ENCODE measurements at regions not wholly inside any gene's neighbourhood (a gene's known extent, or its start where the extent isn't known, plus 50 kb on each side); places are given as distances from the start of the nearest gene placed in this dataset.

GRCh38 chr17:69907132-69907847 lies 167.7 kb upstream of the KCNJ16 start:
- Histone ChIP-seq H3K27me3 (ENCODE audit: control insufficient read depth, insufficient read depth, low read length) (no peaks in the 10 kb centered on the region), H3K4me3 (ENCODE audit: low read depth, low read length) (no peak overlapping the region), H3K27ac (ENCODE audit: low read depth, low read length) (no peak overlapping the region), H3K9me3 (ENCODE audit: control insufficient read depth, insufficient read depth, low read length) (no peaks in the 10 kb centered on the region)
- CTCF ChIA-PET, result interaction anchor here (1.5 to 2.7 kb wide), 4 partner anchors 237 to 381 kb away, joined by 5 to 10 read pairs (median 6); no protein-coding TSS in a partner anchor
- POLR2A ChIA-PET, result interaction anchor here (0.6 to 0.8 kb wide), 3 partner anchors 54 to 298 kb away, joined by 3 to 8 read pairs (median 3); no protein-coding TSS in a partner anchor
- DNase-seq (ENCODE audit: low read depth, low spot score), result no peak
- no peak for TF ChIP-seq CTCF (IDR thresholded peaks at IDR 0.05; ENCODE audit: low read depth, low read length)

DNA sequence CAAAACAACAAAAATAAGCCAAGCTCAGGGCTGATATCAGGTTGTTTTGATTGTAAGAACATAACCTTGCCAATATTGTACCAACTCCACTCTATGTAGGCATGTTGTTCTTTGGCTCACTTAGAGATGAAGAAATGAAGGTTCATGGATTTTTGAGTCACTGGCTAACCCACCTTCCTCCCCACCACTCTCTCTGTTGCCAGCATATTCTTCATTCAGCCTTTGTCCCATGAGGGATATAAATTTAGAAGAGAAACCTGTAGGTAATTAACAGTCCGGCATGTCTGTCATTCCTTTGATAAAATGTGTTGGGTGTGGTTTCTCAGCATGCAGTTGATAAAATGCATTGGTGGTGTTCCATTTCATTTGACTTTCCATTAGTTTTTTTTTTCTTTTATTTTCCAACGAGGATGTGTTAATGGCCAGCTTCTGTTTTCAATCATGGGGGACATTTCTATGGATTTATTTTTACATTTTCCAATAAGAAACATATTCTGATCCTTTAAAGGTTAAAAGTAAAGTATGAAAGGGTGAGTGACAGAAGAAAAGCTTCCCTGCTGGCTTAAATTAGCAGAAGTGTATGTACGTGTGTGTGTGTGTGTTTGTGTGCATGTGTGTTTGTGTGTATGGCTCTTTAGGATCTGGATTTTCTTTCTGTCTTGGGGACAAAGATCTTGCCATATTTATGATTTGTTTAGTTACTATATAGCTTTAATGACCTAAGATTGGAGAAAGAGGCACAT lies 166.2 kb upstream of the KCNJ16 start:
- Histone ChIP-seq H3K27me3 (ENCODE audit: control insufficient read depth, insufficient read depth, low read length) (no peaks in the 10 kb centered on the region), H3K27ac (ENCODE audit: low read depth, low read length) (no peak overlapping the region), H3K9me3 (ENCODE audit: control insufficient read depth, insufficient read depth, low read length) (no peaks in the 10 kb centered on the region), H3K4me3 (ENCODE audit: low read depth, low read length) (no peak overlapping the region)
- CTCF ChIA-PET, result interaction anchor here (2.7 kb wide), 1 partner anchor 302 kb away, joined by 10 read pairs; no protein-coding TSS in a partner anchor
- no peak for DNase-seq (ENCODE audit: low read depth, low spot score)
- no peak for TF ChIP-seq CTCF (IDR thresholded peaks at IDR 0.05; ENCODE audit: low read depth, low read length)
- POLR2A ChIA-PET, result no interaction called here

- no peaks in the 10 kb centered on the region for H3K9me3 ChIP-seq (ENCODE audit: control insufficient read depth, insufficient read depth, low read length)
- no peak overlapping the region for H3K4me3 ChIP-seq (ENCODE audit: low read depth, low read length)
- no peak for TF ChIP-seq CTCF (IDR thresholded peaks at IDR 0.05; ENCODE audit: low read depth, low read length)
- no peaks in the 10 kb centered on the region for H3K27me3 ChIP-seq (ENCODE audit: control insufficient read depth, insufficient read depth, low read length)
- ChIA-PET POLR2A (no interaction called here), CTCF (no interaction called here)
- no peak overlapping the region for H3K27ac ChIP-seq (ENCODE audit: low read depth, low read length)
- no peak for DNase-seq (ENCODE audit: low read depth, low spot score)
Observed at GRCh38 chr17:69909389-69909788, 165.6 kb upstream of the KCNJ16 start.

DNA sequence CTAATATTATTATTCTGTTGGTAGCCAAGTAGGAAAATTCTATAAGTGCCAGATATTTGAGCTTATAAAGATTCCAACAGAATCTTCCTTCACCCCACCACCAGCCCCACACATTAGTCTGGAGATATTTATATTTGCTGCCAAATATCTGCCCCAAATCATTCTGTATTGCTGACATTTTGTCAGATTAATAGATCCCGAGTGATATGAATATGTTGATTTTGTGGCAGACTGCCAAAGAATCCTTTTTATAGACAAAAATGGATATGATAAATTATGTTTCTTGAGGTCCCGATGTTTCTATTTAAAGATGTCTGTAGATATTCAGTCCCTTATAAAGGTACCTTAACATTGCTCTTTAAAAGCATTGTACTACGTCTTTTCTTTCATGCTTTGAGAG lies 162.2 kb upstream of the KCNJ16 start:
- POLR2A ChIA-PET, result no interaction called here
- no peak for TF ChIP-seq CTCF (IDR thresholded peaks at IDR 0.05; ENCODE audit: low read depth, low read length)
- Histone ChIP-seq H3K4me3 (ENCODE audit: low read depth, low read length) (0 out of 2 replicates have a peak overlapping the region, but pooled peaks have one; percentile 8), H3K27ac (ENCODE audit: low read depth, low read length) (no peak overlapping the region), H3K27me3 (ENCODE audit: control insufficient read depth, insufficient read depth, low read length) (no peaks in the 10 kb centered on the region), H3K9me3 (ENCODE audit: control insufficient read depth, insufficient read depth, low read length) (no peaks in the 10 kb centered on the region)
- CTCF ChIA-PET, result interaction anchor here (1.1 kb wide), 1 partner anchor 303 kb away, joined by 5 read pairs; no protein-coding TSS in a partner anchor
- DNase-seq (ENCODE audit: low read depth, low spot score), result no peak

GRCh38 chr17:69913216-69913615 lies 161.8 kb upstream of the KCNJ16 start:
- Histone ChIP-seq H3K27ac (ENCODE audit: low read depth, low read length) (no peak overlapping the region), H3K9me3 (ENCODE audit: control insufficient read depth, insufficient read depth, low read length) (no peaks in the 10 kb centered on the region), H3K4me3 (ENCODE audit: low read depth, low read length) (peak overlapping the region; percentile 8; the same call in 1 of the 2 replicates), H3K27me3 (ENCODE audit: control insufficient read depth, insufficient read depth, low read length) (no peaks in the 10 kb centered on the region)
- POLR2A ChIA-PET, result no interaction called here
- CTCF ChIA-PET, result interaction anchor here (0.6 to 1.1 kb wide), 3 partner anchors 10 to 304 kb away, joined by 3 to 5 read pairs (median 3); no protein-coding TSS in a partner anchor
- TF ChIP-seq CTCF (IDR thresholded peaks at IDR 0.05; ENCODE audit: low read depth, low read length), result no peak
- no peak for DNase-seq (ENCODE audit: low read depth, low spot score)

All from AG04450 (cell line).